ENCODE measurements at regions not wholly inside any gene's neighbourhood (a gene's known extent, or its start where the extent isn't known, plus 50 kb on each side); places are given as distances from the start of the nearest gene placed in this dataset.

DNA sequence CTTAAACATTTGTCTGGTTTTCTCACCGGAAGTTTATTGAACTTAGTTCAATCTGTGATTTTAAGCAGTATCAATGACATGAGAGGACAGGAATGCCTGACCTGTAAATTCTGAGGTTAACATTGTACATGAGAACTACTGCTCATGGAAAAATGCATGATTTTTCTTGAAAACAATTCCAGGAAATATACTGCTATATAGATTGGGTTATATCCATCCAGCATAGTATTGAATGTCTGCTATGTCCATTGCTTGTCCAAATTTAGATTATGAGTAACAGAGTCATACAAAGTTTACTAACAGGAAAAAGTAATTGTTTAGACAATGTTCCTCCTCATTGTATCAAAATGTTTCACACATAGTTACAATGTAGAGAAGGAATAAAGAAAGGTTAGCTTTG is 606.8 kb downstream of the DACH1 start:
- H3K9me3 Mint-ChIP-seq: no peaks in the 10 kb centered on the region
- no peaks in the 10 kb centered on the region for H3K27me3 Mint-ChIP-seq
- H3K4me3 Mint-ChIP-seq: no peak overlapping the region
- H3K27ac Mint-ChIP-seq: no peak overlapping the region
- H3K4me1 Mint-ChIP-seq: no peaks in the 10 kb centered on the region
- DNase-seq: no peak
- no peaks in the 10 kb centered on the region for H3K36me3 Mint-ChIP-seq

DNA sequence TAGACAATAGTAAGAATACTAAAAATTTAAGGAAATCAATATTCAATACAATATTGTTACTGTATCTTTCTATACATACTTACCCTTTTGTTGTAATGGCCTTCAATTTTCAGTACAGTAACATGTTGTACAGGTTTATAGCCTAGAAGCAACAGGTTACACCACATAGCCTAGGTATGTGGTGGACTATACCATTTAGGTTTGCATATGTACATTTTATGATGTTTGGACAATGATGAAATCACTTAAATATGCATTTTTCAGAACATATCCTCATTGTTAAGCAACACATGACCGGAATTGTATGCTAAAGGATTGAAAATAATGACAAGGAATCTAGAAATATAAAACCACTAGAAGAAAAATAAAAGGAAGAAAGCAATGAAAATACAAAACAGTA is 611.4 kb downstream of the DACH1 start:
- no peaks in the 10 kb centered on the region for H3K27me3 Mint-ChIP-seq
- H3K4me3 Mint-ChIP-seq: no peak overlapping the region
- no peak for DNase-seq
- H3K36me3 Mint-ChIP-seq: no peaks in the 10 kb centered on the region
- H3K9me3 Mint-ChIP-seq: no peaks in the 10 kb centered on the region
- no peak overlapping the region for H3K27ac Mint-ChIP-seq
- no peaks in the 10 kb centered on the region for H3K4me1 Mint-ChIP-seq

DNA sequence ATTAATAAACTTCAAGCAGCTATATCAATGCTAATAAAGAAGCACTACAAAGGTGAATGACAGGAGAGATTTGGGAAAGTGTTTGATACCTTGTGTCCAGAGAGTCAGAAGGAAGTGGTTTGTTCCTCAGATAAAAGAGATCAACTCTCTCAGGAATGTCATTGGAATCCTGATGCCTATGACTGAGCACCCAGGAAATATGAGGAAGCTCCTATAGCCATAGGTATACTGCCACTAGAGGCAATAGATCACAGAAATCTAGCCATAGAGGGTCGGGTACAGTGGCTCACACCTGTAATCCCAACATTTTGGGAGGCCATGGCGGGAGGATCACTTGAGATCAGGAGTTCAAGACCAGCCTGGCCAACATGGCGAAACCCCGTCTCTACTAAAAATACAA is 612.6 kb downstream of the DACH1 start:
- H3K36me3 Mint-ChIP-seq: no peaks in the 10 kb centered on the region
- no peaks in the 10 kb centered on the region for H3K27me3 Mint-ChIP-seq
- no peak for DNase-seq
- H3K4me1 Mint-ChIP-seq: no peaks in the 10 kb centered on the region
- no peak overlapping the region for H3K4me3 Mint-ChIP-seq
- no peak overlapping the region for H3K27ac Mint-ChIP-seq
- no peaks in the 10 kb centered on the region for H3K9me3 Mint-ChIP-seq

DNA sequence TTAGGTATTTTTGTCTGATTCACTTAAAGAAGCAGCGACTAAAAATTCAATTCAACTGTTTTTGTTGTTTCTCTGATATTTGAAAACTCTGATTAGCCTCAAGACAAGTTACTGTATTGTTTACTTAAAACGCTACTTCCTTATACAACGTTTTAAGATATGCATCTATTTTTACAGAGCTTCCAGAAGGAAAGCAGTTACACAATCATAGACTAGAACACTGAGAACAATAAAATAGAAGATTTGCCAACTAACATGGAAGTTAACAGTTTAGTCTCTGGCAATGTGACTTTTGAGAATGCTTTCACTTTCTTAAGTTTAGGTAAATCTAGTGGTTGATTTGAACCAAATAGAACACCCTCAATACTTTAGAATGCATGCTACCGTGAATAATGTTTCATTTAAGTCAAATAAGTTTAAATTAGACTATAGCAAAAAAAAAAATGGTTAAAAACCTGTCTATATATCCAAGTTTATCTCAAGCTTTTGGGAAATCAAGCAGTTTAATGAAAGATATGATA is 614.8 kb downstream of the DACH1 start:
- no peak for DNase-seq
- H3K36me3 Mint-ChIP-seq: no peaks in the 10 kb centered on the region
- no peaks in the 10 kb centered on the region for H3K27me3 Mint-ChIP-seq
- no peaks in the 10 kb centered on the region for H3K9me3 Mint-ChIP-seq
- no peak overlapping the region for H3K27ac Mint-ChIP-seq
- H3K4me3 Mint-ChIP-seq: no peak overlapping the region
- H3K4me1 Mint-ChIP-seq: no peaks in the 10 kb centered on the region

DNA sequence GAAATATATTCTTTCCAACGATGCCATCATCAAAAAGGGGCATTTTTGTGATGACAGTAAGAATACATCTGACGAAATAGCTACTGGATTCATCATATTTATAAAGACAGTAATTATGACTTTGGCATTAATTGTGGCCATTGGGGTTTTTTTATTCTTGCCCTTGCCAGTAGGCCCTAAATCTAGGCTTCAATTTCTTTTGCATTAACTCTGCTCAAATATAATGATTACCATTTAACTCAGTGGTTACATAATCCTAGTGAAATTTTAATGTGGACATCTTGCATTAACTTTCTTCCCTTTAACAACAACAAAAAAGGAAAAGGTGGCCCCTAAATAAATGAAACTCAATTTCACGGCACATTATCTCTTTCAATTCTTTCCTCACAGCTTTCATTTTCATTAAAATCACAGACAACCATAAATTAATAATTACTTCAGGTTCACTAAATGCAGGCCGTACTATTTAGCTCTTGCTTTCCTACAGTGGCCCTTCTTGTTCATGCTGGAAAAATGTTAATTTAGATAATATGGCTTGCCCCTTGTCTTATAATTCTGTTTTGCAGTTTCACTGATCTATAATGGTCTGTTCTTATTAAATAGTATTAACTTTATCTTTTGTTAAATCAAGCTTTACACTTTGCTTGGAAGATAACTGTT is 615.6 kb downstream of the DACH1 start:
- DNase-seq: no peak
- H3K27me3 Mint-ChIP-seq: no peaks in the 10 kb centered on the region
- no peaks in the 10 kb centered on the region for H3K9me3 Mint-ChIP-seq
- H3K4me1 Mint-ChIP-seq: no peaks in the 10 kb centered on the region
- H3K36me3 Mint-ChIP-seq: no peaks in the 10 kb centered on the region
- no peak overlapping the region for H3K4me3 Mint-ChIP-seq
- no peak overlapping the region for H3K27ac Mint-ChIP-seq

DNA sequence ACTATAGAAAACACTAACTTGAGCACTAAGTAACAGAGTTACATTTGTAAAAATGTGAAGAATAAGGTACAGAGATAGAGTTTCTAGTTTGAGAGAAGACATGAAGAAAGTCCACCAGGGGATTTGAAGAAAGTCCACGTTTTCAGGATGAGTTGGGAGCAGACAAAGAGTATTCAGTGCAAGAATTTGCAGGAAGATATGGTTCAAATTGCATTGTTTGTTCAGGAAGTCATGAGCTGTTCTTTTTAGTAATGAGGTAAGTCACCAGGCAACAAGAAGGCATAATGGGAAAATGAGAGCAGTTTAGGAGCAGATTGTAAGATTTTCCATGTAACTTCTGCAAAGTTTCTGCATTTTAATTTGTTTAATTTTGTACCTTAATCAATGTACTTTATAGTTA is 618.0 kb downstream of the DACH1 start:
- DNase-seq: no peak
- Mint-ChIP-seq H3K4me3 (no peak overlapping the region), H3K27me3 (no peaks in the 10 kb centered on the region), H3K36me3 (no peaks in the 10 kb centered on the region), H3K27ac (no peak overlapping the region), H3K9me3 (no peaks in the 10 kb centered on the region), H3K4me1 (no peaks in the 10 kb centered on the region)

DNA sequence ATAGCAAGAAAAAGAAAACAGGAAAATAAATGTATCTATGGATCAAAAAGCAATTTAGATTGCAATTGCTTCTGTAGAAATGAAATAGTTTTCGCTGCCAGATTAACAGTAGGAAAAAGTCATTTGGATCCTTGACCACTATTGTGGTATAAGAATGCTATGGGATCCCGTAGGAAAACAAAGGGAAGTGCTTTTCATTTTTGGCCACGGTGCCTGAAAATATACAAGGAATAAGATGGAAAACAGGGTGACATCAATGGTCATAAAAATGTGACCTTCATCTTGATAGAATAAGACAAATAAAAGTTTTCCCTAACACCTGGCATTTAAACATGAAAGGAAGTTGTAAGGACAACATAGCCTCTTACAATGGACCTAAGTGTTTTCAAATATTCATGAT is 622.8 kb downstream of the DACH1 start:
- Mint-ChIP-seq H3K4me1 (no peaks in the 10 kb centered on the region), H3K9me3 (no peaks in the 10 kb centered on the region), H3K27me3 (peaks cover 5% of the 10 kb centered on the region), H3K4me3 (no peak overlapping the region), H3K36me3 (no peaks in the 10 kb centered on the region), H3K27ac (no peak overlapping the region)
- no peak for DNase-seq

DNA sequence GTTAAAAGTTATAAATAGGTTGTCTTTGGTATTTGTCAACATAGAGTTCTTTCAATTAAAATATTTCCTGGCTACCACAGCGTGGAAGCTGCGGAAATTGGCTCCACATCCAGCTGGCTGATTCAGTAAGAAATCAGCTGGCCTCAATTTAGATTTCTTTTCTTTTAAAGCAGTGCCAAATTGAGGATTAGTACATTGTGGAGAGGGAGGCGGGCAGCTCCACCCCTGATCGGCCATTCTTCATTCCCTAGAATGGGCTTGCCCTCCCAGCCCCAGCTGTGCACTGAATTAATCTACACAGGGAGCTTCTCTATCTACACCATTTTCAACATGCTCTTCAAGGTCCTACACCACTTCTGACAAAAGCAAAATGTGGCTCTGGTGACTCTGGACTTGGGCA is 624.8 kb downstream of the DACH1 start:
- H3K27ac Mint-ChIP-seq: no peak overlapping the region
- peaks cover 5% of the 10 kb centered on the region for H3K27me3 Mint-ChIP-seq
- no peak overlapping the region for H3K4me3 Mint-ChIP-seq
- DNase-seq: no peak
- no peaks in the 10 kb centered on the region for H3K36me3 Mint-ChIP-seq
- no peaks in the 10 kb centered on the region for H3K4me1 Mint-ChIP-seq
- H3K9me3 Mint-ChIP-seq: no peaks in the 10 kb centered on the region

DNA sequence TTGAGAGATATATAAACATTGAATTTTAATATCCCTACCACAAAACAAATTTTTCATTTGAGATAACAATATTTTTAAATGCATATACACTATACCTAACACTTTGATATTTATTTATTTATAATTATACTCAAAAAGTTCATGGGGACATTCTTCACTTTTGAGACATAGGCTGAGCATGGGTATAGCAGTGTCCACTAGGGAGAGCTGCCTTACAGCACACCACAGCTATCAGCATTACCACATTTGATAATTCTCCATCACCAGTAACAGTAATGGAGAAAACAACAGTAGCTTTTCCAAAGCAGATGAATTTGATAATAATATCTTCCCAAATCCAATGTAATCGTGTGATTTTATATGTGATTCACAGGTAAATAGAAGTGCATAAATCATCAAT is 626.1 kb downstream of the DACH1 start:
- Mint-ChIP-seq H3K9me3 (no peaks in the 10 kb centered on the region), H3K36me3 (no peaks in the 10 kb centered on the region), H3K27me3 (peaks cover 5% of the 10 kb centered on the region), H3K4me3 (no peak overlapping the region), H3K4me1 (no peaks in the 10 kb centered on the region), H3K27ac (no peak overlapping the region)
- no peak for DNase-seq

DNA sequence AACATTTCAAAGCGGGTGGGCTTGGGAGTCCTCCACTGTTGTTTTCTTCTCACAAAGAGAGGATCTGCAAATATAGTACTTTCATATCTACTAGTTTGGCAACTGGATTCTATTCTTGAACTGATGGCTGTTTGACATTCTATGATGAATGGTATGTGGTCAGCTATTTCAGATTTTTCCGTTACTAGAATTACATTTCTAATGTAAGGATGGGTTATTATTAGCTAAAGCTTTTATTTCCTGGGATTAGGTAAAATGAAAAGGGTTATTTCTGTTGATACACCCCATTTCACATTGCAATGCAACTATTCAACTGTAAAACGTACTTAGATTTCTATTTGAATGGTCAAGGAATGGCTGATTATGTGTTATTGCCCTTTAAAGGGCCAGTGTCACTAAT is 629.7 kb downstream of the DACH1 start:
- Mint-ChIP-seq H3K9me3 (no peaks in the 10 kb centered on the region), H3K36me3 (no peaks in the 10 kb centered on the region), H3K4me3 (no peak overlapping the region), H3K27ac (no peak overlapping the region), H3K4me1 (no peaks in the 10 kb centered on the region), H3K27me3 (peaks cover 5% of the 10 kb centered on the region)
- DNase-seq: no peak

DNA sequence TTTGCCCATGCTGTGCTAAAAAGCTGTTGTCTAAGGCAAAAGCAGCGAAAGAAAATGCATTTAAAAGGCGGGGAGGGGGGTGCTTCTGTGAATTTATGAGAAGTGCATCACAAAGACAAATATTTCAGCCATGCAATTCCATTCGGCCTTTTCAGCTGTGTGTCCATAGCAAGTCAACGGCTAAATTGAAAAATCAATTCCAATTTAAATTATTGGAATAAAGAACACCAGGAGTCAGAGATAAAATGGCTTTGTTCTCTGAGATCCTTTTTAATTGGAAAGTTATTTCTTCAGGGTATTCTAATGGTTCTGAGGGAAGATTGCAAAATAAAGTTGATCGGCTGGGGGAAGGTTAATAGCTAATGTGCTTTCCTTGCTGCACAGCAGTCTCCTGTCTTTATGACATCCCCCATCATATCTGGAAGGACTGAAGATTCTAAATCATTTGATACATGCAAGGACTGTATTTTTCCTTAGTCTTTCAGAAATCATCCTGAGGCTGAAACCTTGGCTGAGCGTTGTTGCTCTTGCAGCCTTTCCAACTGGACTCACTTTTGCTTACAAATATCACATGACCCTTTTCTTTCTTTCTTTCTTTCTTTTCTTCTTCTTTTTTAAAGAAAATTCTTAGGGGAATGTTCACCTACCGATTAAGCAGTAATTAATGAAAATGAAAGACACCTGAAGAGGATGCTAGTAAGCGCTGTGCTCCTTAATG is 647.1 kb downstream of the DACH1 start:
- Mint-ChIP-seq H3K27ac (no peak overlapping the region), H3K9me3 (peaks cover 2% of the 10 kb centered on the region), H3K36me3 (no peaks in the 10 kb centered on the region), H3K4me3 (no peak overlapping the region), H3K4me1 (no peaks in the 10 kb centered on the region), H3K27me3 (no peaks in the 10 kb centered on the region)
- DNase-seq: no peak

DNA sequence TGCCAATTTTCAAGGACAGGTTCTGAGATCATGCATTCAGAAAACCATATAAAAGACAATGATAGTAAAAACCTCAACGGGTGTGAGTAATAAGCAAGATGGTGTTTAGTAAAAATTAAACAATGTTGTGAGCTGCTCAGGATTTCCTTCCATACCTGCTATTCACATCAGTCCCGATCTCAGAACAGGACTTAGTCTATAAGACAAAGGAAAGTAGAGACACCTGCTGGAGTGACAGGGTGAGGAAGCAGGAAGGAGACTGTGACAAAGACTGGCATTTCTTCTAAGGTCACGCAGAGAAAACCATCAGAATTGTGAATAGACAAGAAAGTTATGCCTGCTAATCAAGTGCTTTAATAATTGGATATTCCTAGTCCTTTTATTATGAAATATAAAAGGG is 648.0 kb downstream of the DACH1 start:
- DNase-seq: no peak
- Mint-ChIP-seq H3K4me3 (no peak overlapping the region), H3K9me3 (peaks cover 4% of the 10 kb centered on the region), H3K27ac (no peak overlapping the region), H3K4me1 (no peaks in the 10 kb centered on the region), H3K27me3 (no peaks in the 10 kb centered on the region), H3K36me3 (no peaks in the 10 kb centered on the region)

DNA sequence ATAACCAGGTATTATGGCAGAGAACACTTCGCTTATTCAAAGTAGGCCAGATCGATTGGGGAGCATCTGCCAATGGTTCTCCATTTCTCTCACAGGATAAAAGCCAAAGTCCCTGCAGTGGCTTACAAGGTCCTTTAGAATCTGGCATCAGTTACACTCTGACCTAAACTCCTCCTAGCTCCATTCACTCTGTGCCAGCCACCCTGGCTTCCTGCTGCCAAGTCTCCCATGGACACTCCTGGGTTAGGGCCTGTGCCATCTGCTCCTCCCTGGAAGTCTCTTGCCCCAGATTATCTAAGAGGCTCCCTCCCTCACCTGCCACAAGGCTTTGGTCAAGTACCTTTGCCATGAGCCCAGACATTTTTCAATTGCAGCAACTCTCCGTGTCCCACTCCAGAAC is 649.2 kb downstream of the DACH1 start:
- Mint-ChIP-seq H3K27ac (no peak overlapping the region), H3K4me1 (no peaks in the 10 kb centered on the region), H3K4me3 (no peak overlapping the region), H3K27me3 (no peaks in the 10 kb centered on the region), H3K36me3 (no peaks in the 10 kb centered on the region), H3K9me3 (peaks cover 4% of the 10 kb centered on the region)
- DNase-seq: no peak

DNA sequence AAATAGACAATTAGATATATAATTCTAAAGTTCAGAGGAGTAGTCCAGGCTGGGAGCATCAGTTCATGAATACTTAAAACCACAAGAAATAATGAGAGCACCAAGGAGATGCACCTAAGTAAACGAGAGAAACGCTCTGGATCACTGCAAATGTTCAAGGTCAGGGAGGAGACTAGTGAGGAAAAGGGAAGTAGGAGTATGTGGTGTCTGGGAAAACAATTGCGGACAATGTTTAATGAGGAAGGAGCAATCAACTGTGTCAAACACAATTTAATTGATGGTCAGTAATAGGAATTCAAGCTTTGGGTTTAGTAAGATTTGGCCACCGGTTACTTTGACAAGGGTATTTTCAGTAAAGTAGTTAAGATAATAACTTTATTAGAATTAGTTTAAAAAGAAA is 652.2 kb downstream of the DACH1 start:
- no peak for DNase-seq
- no peak overlapping the region for H3K4me3 Mint-ChIP-seq
- peaks cover 4% of the 10 kb centered on the region for H3K9me3 Mint-ChIP-seq
- H3K36me3 Mint-ChIP-seq: no peaks in the 10 kb centered on the region
- no peaks in the 10 kb centered on the region for H3K4me1 Mint-ChIP-seq
- H3K27ac Mint-ChIP-seq: no peak overlapping the region
- H3K27me3 Mint-ChIP-seq: no peaks in the 10 kb centered on the region

DNA sequence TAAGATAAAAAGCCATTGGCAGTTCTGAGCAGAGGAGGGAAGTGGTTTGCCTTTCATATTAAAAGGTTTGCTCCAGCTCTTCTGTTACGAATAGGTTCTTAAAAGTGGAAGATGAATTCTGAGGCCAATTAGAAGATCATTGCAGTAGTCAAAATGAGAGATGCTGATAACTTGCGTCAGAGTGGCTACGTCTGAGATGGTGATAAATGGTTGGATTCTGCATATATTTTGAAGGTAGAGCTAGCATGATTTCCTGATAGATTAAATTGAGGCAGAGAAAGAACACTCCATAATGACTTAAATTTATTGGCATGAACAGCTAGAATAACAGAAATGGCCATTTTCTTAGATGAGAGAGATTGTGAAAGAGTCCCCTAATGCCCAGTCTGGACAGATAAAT is 652.6 kb downstream of the DACH1 start:
- Mint-ChIP-seq H3K27ac (no peak overlapping the region), H3K36me3 (no peaks in the 10 kb centered on the region), H3K4me3 (no peak overlapping the region), H3K27me3 (no peaks in the 10 kb centered on the region), H3K4me1 (no peaks in the 10 kb centered on the region), H3K9me3 (peaks cover 4% of the 10 kb centered on the region)
- DNase-seq: no peak

DNA sequence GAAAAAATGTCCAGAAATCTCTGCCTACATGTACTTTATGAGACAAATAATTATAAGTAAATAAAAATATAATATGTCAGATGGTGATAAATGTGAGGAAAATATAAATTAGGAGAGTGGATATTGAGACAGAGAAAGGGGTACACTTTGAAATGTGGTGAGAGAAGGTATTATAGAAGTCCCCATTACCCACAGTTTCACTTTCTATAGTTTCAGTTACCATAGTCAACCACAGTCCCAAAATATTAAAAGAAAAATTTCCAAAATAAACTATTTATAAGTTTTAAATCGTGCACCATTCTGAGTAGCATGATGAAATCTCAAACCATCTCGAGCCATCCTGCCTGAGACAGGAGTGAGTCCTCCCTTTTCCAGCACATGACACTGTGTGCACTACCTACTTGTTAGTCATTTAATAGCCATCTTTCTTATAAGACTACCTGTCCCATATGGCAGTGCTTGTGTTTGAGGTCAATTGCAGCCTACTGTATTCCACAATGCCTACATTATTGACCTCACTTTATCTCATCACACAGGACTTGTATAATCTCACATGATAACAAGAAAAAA is 653.7 kb downstream of the DACH1 start:
- H3K27ac Mint-ChIP-seq: no peak overlapping the region
- no peaks in the 10 kb centered on the region for H3K27me3 Mint-ChIP-seq
- peaks cover 4% of the 10 kb centered on the region for H3K9me3 Mint-ChIP-seq
- no peak overlapping the region for H3K4me3 Mint-ChIP-seq
- no peak for DNase-seq
- H3K36me3 Mint-ChIP-seq: no peaks in the 10 kb centered on the region
- no peaks in the 10 kb centered on the region for H3K4me1 Mint-ChIP-seq
